ENCODE measurements at regions not wholly inside any gene's neighbourhood (a gene's known extent, or its start where the extent isn't known, plus 50 kb on each side); places are given as distances from the start of the nearest gene placed in this dataset.

DNA sequence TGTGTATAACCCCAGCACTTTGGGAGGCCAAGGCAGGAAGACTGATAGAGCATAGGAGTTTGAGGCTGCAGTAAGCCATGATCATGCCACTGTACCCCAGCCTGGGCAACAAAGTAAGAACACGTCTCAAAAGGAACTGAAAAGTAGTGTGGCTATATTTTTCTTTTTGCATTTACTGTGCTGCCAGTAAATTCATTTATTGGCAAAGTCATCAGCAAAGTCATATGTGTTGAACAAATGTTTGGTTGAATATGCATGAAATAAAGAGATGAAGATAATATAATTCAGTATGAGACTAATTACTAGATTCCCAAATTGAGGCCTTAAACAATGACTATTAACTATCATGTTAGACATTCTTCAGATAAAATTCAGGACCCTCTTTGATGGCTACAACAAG lies 829.1 kb downstream of the PCDH7 start:
- TF ChIP-seq, protein P1, sequence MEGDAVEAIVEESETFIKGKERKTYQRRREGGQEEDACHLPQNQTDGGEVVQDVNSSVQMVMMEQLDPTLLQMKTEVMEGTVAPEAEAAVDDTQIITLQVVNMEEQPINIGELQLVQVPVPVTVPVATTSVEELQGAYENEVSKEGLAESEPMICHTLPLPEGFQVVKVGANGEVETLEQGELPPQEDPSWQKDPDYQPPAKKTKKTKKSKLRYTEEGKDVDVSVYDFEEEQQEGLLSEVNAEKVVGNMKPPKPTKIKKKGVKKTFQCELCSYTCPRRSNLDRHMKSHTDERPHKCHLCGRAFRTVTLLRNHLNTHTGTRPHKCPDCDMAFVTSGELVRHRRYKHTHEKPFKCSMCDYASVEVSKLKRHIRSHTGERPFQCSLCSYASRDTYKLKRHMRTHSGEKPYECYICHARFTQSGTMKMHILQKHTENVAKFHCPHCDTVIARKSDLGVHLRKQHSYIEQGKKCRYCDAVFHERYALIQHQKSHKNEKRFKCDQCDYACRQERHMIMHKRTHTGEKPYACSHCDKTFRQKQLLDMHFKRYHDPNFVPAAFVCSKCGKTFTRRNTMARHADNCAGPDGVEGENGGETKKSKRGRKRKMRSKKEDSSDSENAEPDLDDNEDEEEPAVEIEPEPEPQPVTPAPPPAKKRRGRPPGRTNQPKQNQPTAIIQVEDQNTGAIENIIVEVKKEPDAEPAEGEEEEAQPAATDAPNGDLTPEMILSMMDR (conservative IDR thresholded peaks at IDR 0.05 in 1 of 2, IDR thresholded peaks at IDR 0.05 in 1 of 2; ENCODE audit: low read depth in 1 of 2, low read length in 2 of 2): no peak
- TF ChIP-seq EZH2 (IDR thresholded peaks at IDR 0.05; ENCODE audit: low read length, missing control alignments): no peak

Measured in fibroblast of lung (primary cell).